HL-60 (cell line): ENCODE measurements at regions not wholly inside any gene's neighbourhood (a gene's known extent, or its start where the extent isn't known, plus 50 kb on each side); places are given as distances from the start of the nearest gene placed in this dataset.

Experiments used
- DNase-seq, 2 experiments: peaks; one replicate each; pipeline ENCODE4 v3.0.0-alpha.2; 2010 to 2020; ENCODE audit warnings: low read depth in 1 of 2, low spot score in 1 of 2
- H3K27ac ChIP-seq: fragments of 250-450 bp; sonication (Bioruptor Pico); replicated peaks from 2 replicates; pipeline ENCODE4 v1.5.1; 2020; ENCODE audit warnings: mild to moderate bottlenecking, moderate library complexity
- H3K27me3 ChIP-seq: fragments of 250-450 bp; sonication (Bioruptor Pico); 2 replicates; pipeline ENCODE4 v1.5.1; 2021; ENCODE audit warnings: mild to moderate bottlenecking, moderate library complexity; ENCODE audit not compliant: insufficient read depth, poor library complexity, severe bottlenecking
- H3K4me3 ChIP-seq: replicated peaks from 2 replicates; pipeline ENCODE4 v1.5.1; 2011; ENCODE audit warnings: mild to moderate bottlenecking, control low read depth, low read length; ENCODE audit not compliant: insufficient read depth
- GABPA ChIP-seq: IDR thresholded peaks from 2 replicates; pipeline ENCODE4 v1.6.1; 2012; ENCODE audit warnings: low read depth
- POLR2AphosphoS5 ChIP-seq: IDR thresholded peaks from 2 replicates; pipeline ENCODE4 v1.6.1; 2012; ENCODE audit warnings: low read depth
- SPI1 ChIP-seq: IDR thresholded peaks from 2 replicates; pipeline ENCODE4 v1.6.1; 2012; ENCODE audit warnings: low read depth, mild to moderate bottlenecking, borderline replicate concordance
- TF ChIP-seq, protein P1 (sequence below): IDR thresholded peaks from 2 replicates; pipeline ENCODE4 v1.6.1; 2012; ENCODE audit warnings: low read depth; ENCODE audit not compliant: insufficient replicate concordance
- TF ChIP-seq, protein P2 (sequence below): IDR thresholded peaks from one replicate; pipeline ENCODE4 v1.5.1; 2011; ENCODE audit warnings: low read length, control low read depth, inconsistent platforms; ENCODE audit not compliant: insufficient read depth

DNA sequence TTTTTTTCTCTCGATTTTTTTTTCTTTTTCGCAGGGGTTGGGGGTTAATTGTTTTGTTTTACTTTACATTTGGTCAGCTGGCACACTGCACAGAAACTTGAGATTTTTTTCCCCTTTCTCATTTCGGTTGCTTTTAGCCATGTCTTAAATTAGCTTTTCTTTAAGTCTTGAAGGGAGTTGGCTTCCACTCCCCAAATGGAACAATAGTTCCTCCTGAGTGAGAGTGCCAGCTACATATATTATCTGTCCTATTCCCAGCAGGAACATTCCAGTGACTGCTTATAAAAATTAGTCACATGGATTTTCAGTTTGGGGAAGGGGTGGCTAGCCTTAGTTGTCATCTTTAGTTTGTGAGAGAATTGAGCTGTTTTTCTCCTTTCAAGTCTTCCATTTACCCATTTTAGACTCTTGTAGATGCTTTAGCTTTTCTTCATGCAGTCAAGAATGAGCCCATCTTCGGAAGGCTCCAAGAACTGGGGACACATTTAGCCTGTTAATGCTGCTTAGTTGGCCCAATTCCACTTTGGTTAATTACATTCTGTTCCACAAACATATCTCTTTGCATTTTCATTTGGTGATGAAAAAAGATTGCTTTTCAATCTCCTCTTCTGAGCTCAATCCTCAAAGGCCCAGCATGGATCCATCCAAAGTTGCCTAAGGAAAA, 510.1 kb upstream of the CXADR start:
- Histone ChIP-seq H3K4me3 (no peak overlapping the region), H3K27ac (no peak overlapping the region), H3K27me3 (no peaks in the 10 kb centered on the region)
- no peak for DNase-seq
- no peak for TF ChIP-seq POLR2AphosphoS5
- TF ChIP-seq, protein P1, sequence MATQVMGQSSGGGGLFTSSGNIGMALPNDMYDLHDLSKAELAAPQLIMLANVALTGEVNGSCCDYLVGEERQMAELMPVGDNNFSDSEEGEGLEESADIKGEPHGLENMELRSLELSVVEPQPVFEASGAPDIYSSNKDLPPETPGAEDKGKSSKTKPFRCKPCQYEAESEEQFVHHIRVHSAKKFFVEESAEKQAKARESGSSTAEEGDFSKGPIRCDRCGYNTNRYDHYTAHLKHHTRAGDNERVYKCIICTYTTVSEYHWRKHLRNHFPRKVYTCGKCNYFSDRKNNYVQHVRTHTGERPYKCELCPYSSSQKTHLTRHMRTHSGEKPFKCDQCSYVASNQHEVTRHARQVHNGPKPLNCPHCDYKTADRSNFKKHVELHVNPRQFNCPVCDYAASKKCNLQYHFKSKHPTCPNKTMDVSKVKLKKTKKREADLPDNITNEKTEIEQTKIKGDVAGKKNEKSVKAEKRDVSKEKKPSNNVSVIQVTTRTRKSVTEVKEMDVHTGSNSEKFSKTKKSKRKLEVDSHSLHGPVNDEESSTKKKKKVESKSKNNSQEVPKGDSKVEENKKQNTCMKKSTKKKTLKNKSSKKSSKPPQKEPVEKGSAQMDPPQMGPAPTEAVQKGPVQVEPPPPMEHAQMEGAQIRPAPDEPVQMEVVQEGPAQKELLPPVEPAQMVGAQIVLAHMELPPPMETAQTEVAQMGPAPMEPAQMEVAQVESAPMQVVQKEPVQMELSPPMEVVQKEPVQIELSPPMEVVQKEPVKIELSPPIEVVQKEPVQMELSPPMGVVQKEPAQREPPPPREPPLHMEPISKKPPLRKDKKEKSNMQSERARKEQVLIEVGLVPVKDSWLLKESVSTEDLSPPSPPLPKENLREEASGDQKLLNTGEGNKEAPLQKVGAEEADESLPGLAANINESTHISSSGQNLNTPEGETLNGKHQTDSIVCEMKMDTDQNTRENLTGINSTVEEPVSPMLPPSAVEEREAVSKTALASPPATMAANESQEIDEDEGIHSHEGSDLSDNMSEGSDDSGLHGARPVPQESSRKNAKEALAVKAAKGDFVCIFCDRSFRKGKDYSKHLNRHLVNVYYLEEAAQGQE: no peak
- no peak for TF ChIP-seq SPI1
- no peak for TF ChIP-seq GABPA
- TF ChIP-seq, protein P2, sequence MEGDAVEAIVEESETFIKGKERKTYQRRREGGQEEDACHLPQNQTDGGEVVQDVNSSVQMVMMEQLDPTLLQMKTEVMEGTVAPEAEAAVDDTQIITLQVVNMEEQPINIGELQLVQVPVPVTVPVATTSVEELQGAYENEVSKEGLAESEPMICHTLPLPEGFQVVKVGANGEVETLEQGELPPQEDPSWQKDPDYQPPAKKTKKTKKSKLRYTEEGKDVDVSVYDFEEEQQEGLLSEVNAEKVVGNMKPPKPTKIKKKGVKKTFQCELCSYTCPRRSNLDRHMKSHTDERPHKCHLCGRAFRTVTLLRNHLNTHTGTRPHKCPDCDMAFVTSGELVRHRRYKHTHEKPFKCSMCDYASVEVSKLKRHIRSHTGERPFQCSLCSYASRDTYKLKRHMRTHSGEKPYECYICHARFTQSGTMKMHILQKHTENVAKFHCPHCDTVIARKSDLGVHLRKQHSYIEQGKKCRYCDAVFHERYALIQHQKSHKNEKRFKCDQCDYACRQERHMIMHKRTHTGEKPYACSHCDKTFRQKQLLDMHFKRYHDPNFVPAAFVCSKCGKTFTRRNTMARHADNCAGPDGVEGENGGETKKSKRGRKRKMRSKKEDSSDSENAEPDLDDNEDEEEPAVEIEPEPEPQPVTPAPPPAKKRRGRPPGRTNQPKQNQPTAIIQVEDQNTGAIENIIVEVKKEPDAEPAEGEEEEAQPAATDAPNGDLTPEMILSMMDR: no peak

DNA sequence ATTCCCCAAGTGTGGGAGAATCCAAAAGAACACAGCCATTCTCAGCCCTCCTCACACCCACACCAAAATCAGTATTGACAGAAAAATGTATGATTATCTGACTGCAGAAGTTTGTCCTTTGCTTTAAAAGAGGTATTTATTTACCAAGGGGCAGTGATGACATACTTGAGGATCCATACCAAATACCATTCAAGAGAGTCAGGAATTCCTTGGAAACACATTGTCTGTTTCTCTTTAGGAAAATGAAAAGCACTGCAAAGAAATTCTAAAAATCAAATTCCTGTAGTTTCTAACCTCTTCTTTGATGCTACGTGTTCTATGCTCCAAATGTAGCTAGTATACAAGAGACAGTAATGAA, 509.6 kb upstream of the CXADR start:
- TF ChIP-seq, protein P1: no peak
- TF ChIP-seq, protein P2: no peak
- no peak for TF ChIP-seq SPI1
- no peak for TF ChIP-seq POLR2AphosphoS5
- TF ChIP-seq GABPA: no peak
- Histone ChIP-seq H3K27me3 (no peaks in the 10 kb centered on the region), H3K4me3 (no peak overlapping the region), H3K27ac (no peak overlapping the region)
- DNase-seq: no peak

DNA sequence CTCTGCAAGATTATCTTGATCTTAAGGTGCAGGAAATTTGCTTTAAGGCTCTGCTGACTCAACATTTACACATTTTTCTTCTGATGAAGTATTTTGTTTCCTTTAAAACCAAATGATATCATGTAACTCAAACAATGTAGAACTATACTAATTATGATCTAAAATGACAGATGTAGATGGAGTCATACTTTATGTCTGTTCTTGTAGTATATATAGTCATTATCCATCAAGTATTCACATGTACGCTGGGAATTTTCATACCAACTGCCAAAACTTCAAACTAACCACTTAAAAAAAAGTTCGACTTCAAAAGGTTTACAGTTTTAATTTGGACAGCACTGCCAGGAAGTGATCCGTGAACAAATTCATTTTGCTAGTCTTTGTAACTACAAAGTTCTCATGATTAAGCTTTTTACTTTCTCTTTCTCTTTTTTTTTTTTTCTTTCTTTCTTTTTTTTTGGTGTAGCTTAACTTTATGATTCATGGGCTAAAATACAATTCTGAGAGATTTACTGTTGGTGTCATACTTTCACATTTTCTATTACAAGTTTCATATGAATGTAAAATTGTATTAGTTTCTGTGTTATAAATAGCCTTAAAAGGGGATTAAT, 509.0 kb upstream of the CXADR start:
- DNase-seq: no peak
- TF ChIP-seq SPI1: no peak
- TF ChIP-seq GABPA: no peak
- TF ChIP-seq, protein P2: no peak
- TF ChIP-seq, protein P1: no peak
- no peak for TF ChIP-seq POLR2AphosphoS5
- Histone ChIP-seq H3K27me3 (no peaks in the 10 kb centered on the region), H3K27ac (no peak overlapping the region), H3K4me3 (no peak overlapping the region)
